Adrenal gland (tissue), 9 donors: ENCODE measurements at regions not wholly inside any gene's neighbourhood (a gene's known extent, or its start where the extent isn't known, plus 50 kb on each side); places are given as distances from the start of the nearest gene placed in this dataset.

Experiments used
- DNase-seq, 7 donors: peaks; one replicate each; pipeline ENCODE4 v3.0.0-alpha.2; 2019 to 2020
- H3K27ac ChIP-seq, 5 donors: fragments of 200-600 bp; sonication (generic) in 4 of 5; 1 replicate in 3 of 5; 2 replicates in 2 of 5; pipeline versions ENCODE4 v1.5.1 to v1.8.0; 2016 to 2020; ENCODE audit warnings: mild to moderate bottlenecking in 1 of 5
- H3K27me3 ChIP-seq: fragments of 200-600 bp; 2 replicates; pipeline ENCODE4 v1.8.0; 2021
- H3K36me3 ChIP-seq, 2 donors: fragments of 200-600 bp; replicated peaks in 1 of 2; 1 replicate in 1 of 2; 2 replicates in 1 of 2; pipeline versions ENCODE4 v1.5.1 to v1.8.0; 2018 to 2022
- H3K4me1 ChIP-seq, 2 donors: fragments of 200-600 bp; replicated peaks in 1 of 2; 1 replicate in 1 of 2; 2 replicates in 1 of 2; pipeline versions ENCODE4 v1.5.1 to v1.8.0; 2018 to 2021
- H3K4me3 ChIP-seq, 4 donors: fragments of 200-600 bp; sonication (generic) in 3 of 4; one replicate each; pipeline ENCODE4 v1.5.1; 2016 to 2018
- H3K9me3 ChIP-seq, 3 donors: fragments of 200-600 bp; sonication (generic) in 1 of 3; replicated peaks in 1 of 3; 1 replicate in 2 of 3; 2 replicates in 1 of 3; pipeline versions ENCODE4 v1.5.1 to v1.8.0; 2016 to 2021
- POLR2A ChIP-seq, 2 donors: fragments of 450-650 bp; IDR thresholded peaks; one replicate each; pipeline ENCODE4 v1.6.1; 2017; ENCODE audit warnings: antibody characterized with exemption in 2 of 2, mild to moderate bottlenecking in 2 of 2, moderate library complexity in 1 of 2
- WGBS, 4 donors: extraction: QIAGEN DNeasy Blood & Tissue Kit in 2 of 4; methylation state at CpG; one replicate each; pipeline versions ENCODE4 v1.1.5 to v1.1.7; 2013 to 2017; 5-methylcytosine and 5-hydroxymethylcytosine counted together
- intact Hi-C, 2 donors: fragments of 100-400 bp; cut with DNase I; formaldehyde crosslinking; loops; one replicate each; pipeline versions ENCODE4 v1.14.1 to v1.15.0; 2022 to 2023
- TF ChIP-seq, protein P1 (sequence below), 6 experiments: fragments of 450-650 bp in 4 of 6; fragments of 200-600 bp in 2 of 6; sonication (generic) in 1 of 6; IDR thresholded peaks; 1 replicate in 5 of 6; 2 replicates in 1 of 6; pipeline versions ENCODE4 v1.5.1 to v1.8.0; 2016 to 2021; ENCODE audit warnings: antibody characterized with exemption in 6 of 6, mild to moderate bottlenecking in 2 of 6, moderate library complexity in 1 of 6
- donor health status: healthy with polysubstance abuse.
- donor health status: Bipolar disorder and iron deficiency.
- donor health status: DM: yes; HTN: yes; CAD: no.
- donor health status: DM: no; HTN: no; CAD: no.
- donor health status: DM: no; HTN: no; CAD: no.

GRCh38 chr2:60168247-60168646, 385.2 kb downstream of the BCL11A start:
- 83 to 93% (median 84%) methylated on average over 3 of the region's 3 CpGs; no CpG with 5 or more reads in 1 of the 4 donors for WGBS, 4 donors
- H3K27me3 ChIP-seq = no peaks in the 10 kb centered on the region
- intact Hi-C loops = no loop called here
- DNase-seq = no peak
- no peaks in the 10 kb centered on the region for H3K9me3 ChIP-seq
- H3K4me3 ChIP-seq = no peak overlapping the region
- no peaks in the 10 kb centered on the region for H3K36me3 ChIP-seq
- no peak overlapping the region for H3K27ac ChIP-seq
- no peaks in the 10 kb centered on the region for H3K4me1 ChIP-seq
- TF ChIP-seq, protein P1, sequence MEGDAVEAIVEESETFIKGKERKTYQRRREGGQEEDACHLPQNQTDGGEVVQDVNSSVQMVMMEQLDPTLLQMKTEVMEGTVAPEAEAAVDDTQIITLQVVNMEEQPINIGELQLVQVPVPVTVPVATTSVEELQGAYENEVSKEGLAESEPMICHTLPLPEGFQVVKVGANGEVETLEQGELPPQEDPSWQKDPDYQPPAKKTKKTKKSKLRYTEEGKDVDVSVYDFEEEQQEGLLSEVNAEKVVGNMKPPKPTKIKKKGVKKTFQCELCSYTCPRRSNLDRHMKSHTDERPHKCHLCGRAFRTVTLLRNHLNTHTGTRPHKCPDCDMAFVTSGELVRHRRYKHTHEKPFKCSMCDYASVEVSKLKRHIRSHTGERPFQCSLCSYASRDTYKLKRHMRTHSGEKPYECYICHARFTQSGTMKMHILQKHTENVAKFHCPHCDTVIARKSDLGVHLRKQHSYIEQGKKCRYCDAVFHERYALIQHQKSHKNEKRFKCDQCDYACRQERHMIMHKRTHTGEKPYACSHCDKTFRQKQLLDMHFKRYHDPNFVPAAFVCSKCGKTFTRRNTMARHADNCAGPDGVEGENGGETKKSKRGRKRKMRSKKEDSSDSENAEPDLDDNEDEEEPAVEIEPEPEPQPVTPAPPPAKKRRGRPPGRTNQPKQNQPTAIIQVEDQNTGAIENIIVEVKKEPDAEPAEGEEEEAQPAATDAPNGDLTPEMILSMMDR (IDR thresholded peaks at IDR 0.05) = no peak
- TF ChIP-seq POLR2A (IDR thresholded peaks at IDR 0.05) = no peak

- H3K9me3 ChIP-seq = no peaks in the 10 kb centered on the region
- no peak for TF ChIP-seq POLR2A (IDR thresholded peaks at IDR 0.05)
- TF ChIP-seq, protein P1 (IDR thresholded peaks at IDR 0.05) = no peak
- no peaks in the 10 kb centered on the region for H3K4me1 ChIP-seq
- H3K27me3 ChIP-seq = no peaks in the 10 kb centered on the region
- whole genome bisulfite sequencing, 4 donors = 78 to 87% (median 82%) methylated on average over 4 of the region's 4 CpGs
- intact Hi-C loops = no loop called here
- H3K36me3 ChIP-seq = no peaks in the 10 kb centered on the region
- H3K27ac ChIP-seq = no peak overlapping the region
- H3K4me3 ChIP-seq = no peak overlapping the region
- no peak for DNase-seq
Measured at GRCh38 chr2:60167089-60167488, 386.4 kb downstream of the BCL11A start.

GRCh38 chr2:60163691-60164090, 389.8 kb downstream of the BCL11A start:
- DNase-seq = no peak
- H3K27me3 ChIP-seq = no peaks in the 10 kb centered on the region
- no peaks in the 10 kb centered on the region for H3K9me3 ChIP-seq
- no peak for TF ChIP-seq POLR2A (IDR thresholded peaks at IDR 0.05)
- TF ChIP-seq, protein P1 (IDR thresholded peaks at IDR 0.05) = no peak
- H3K4me3 ChIP-seq = no peak overlapping the region
- H3K4me1 ChIP-seq = no peaks in the 10 kb centered on the region
- 86 to 93% (median 90%) methylated on average over 7 of the region's 7 CpGs for WGBS, 4 donors
- no peaks in the 10 kb centered on the region for H3K36me3 ChIP-seq
- no peak overlapping the region for H3K27ac ChIP-seq
- intact Hi-C loops = no loop called here

DNA sequence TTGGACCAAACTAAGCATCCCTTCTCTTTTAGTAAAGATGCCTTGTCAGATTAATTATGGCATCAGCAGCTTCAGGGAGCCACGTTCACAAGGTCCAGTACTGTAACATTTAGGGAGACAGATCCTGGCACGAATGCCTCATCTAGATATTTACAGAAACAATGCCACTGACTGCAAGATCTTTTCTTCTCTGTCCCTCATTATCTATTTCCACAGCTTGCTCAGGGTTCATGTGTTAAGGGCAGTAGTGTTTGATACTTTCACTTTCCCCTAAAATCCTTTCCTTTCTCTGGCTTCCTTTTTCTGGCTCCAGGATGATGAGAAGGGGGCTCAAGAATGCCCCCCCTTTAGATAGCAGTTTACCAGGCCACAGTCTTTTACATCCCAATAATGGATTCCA, 393.9 kb downstream of the BCL11A start:
- no peak for DNase-seq
- TF ChIP-seq POLR2A (IDR thresholded peaks at IDR 0.05) = no peak
- TF ChIP-seq, protein P1 (IDR thresholded peaks at IDR 0.05) = no peak

More for the DNA sequence above, 393.9 kb downstream of the BCL11A start:
- no peak overlapping the region for H3K27ac ChIP-seq
- no peaks in the 10 kb centered on the region for H3K9me3 ChIP-seq
- H3K36me3 ChIP-seq = no peaks in the 10 kb centered on the region
- intact Hi-C loops = no loop called here
- H3K27me3 ChIP-seq = no peaks in the 10 kb centered on the region
- H3K4me3 ChIP-seq = no peak overlapping the region
- H3K4me1 ChIP-seq = no peaks in the 10 kb centered on the region
- 39 to 50% (median 44%) methylated on average over 2 of the region's 2 CpGs for WGBS, 4 donors
